Activated T-helper 9 cell treated with anti-CD3 and anti-CD28 coated beads, Interleukin-2, amount 50 U/mL, for 16 hours (primary cell): ENCODE measurements at regions not wholly inside any gene's neighbourhood (a gene's known extent, or its start where the extent isn't known, plus 50 kb on each side); places are given as distances from the start of the nearest gene placed in this dataset.

Experiments
- DNase-seq: peaks from one replicate; pipeline ENCODE4 v3.0.0-alpha.2; 2020; ENCODE audit warnings: low read depth

DNA sequence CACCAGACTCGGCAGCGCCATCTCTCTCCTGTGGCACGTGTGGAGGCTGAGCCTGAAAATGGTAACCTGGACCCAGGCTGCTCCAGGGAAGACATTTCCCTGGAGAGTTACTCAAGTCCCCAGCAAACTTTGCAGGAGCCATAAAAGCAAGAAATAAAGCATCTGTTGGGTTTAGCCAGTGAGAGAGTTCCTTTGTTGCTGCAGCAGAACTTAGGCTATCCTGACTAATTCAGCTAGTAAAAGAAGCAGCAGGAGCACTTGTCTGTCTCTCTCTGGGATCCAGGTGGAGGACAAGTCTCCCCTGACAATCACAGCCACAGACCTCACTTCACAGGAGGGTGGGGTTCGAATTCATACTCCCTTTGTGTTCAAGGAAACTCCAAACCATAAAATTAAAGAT lies 79.2 kb upstream of the DIO3 start:
- DNase-seq = no peak

DNA sequence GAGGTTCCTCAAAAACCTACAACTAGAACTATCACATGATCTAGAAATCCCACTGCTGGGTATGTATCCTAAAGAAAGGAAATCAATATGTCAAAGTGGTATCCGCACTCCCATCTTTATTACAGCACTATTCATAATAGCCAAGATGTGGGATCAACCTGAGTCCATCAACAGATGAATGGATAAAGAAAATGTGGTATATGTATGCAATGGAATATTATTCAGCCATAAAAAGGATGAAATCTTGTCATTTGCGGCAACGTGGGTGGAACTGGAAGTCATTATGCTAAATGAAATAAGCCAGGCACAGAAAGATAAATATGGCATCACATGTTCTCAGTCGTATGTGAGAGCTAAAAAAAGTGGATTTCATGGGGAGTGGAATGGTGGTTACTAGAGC lies 77.5 kb upstream of the DIO3 start:
- no peak for DNase-seq

DNA sequence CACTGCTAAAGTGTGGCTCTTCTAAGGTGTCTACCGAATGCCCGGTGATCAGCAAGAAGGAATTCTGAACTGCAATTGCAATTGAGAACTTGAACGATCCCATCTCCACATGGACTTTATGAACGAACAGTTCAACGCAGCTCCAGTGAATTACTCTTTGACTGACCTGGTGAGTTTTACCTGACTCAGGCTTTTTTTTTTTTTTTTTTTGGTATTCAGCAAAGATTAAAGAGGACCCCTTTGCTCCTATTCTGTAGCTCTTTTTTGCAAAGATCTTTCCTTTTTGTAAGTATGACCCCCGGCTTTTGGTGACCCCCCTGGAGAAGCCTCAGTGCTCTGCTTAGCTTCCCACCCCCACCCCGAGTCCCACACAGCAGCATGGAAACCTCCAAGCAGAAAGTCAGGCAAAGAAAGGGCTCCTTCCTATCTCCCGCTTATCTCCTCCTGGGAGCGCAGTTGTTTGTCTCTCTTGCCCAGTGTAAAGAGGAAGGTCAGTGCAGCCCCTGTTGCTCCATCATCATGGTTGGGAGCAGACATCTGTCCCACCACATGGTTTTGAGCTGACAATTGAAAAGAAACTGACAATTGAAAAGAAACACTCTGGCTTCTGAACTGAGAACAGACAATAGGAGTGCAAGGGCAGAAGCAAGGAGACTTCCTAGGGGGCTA lies 72.1 kb upstream of the DIO3 start:
- DNase-seq = no peak

DNA sequence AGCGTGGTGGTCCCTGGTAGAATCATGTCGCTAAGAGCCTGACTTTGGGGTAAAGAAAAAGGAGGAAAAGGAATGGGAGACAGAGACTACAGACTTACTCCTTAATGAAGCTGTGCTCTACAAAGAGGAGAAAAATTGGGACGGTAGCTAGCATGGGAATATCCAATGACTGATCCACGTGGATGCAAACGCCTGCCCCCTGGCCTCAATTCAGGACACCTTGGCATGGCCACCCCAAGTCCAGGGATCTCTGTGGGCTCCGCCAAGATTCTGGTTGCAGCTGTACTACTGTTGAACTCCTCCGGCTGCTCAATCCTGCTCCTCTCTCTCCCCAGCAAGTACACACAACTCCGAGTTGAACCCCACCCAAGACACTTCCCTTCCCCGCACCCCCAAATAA lies 70.5 kb upstream of the DIO3 start:
- DNase-seq = no peak

DNA sequence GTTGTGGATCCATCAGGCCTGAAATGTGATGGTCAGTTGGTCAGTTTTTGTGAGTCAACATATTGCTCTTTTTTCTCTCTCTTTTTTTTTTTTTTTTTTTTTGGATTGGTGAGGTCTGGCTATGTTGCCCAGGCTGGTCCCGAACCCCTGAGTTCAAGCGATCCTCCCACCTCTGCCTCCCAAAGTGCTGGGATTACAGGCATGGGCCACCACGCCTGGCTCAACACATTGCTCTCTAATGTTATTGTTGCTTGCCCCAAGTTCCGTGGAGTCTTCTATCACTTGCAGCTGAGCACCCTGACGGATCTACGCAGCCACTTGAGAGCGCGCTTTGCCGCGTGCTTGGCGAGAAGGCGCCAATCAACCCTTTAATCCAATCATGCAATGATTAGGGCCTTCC lies 69.5 kb upstream of the DIO3 start:
- no peak for DNase-seq

DNA sequence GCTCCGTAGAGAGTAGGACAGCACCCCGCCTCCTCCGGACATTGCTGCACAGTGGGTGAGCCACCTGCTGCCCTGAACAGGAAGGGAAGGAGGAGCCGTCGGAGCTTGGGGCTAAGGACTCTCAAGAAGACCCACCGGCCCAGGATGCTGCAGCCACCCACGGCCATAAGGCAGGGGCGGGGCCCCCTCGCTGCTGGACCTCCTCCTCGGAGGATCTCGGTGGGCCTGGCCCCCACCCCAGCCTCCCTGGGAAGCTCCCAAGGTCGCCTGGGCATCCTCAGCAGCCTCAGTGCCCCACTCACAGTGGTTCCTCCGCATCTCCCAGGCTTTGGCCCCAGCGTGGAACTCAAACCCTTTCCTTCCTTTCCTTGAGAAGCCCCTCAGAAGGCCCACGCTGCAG lies 68.6 kb upstream of the DIO3 start:
- no peak for DNase-seq

DNA sequence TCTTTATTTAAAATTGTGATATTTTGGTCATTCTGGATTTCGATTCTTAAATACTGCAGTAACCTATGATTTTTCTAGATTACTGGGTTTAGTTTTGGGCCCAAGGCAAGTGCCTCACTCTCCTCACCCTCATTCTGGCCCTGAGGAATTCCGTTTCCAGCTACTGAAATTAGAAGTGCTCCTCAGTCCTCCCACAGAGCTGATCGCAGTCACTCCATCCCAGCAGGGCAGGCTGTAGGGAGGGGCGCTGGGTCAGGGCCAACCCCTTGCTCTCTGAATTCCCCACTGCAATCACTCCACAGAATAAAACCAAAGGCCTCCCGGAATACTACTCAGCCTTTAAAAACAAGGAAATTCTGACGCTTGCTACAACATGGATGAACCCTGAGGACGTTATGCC lies 66.5 kb upstream of the DIO3 start:
- DNase-seq = no peak

DNA sequence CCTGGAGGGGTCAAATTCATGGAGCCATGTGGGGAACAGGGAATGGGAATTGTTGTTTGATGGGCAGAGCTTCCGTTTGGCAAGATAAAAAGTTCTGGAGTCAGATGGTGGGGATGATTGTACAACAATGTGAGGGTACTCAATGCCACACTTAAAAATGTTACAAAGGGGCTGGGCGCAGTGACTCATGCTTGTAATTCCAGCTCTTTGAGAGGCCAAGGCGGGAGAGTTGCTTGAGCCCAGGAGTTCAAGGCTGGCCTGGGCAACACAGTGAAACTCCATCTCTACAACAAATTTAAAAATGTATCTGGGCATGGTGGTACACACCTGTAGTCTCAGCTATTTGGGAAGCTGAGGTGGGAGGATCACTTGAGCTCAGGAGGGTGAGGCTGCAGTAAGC lies 66.0 kb upstream of the DIO3 start:
- DNase-seq = no peak

DNA sequence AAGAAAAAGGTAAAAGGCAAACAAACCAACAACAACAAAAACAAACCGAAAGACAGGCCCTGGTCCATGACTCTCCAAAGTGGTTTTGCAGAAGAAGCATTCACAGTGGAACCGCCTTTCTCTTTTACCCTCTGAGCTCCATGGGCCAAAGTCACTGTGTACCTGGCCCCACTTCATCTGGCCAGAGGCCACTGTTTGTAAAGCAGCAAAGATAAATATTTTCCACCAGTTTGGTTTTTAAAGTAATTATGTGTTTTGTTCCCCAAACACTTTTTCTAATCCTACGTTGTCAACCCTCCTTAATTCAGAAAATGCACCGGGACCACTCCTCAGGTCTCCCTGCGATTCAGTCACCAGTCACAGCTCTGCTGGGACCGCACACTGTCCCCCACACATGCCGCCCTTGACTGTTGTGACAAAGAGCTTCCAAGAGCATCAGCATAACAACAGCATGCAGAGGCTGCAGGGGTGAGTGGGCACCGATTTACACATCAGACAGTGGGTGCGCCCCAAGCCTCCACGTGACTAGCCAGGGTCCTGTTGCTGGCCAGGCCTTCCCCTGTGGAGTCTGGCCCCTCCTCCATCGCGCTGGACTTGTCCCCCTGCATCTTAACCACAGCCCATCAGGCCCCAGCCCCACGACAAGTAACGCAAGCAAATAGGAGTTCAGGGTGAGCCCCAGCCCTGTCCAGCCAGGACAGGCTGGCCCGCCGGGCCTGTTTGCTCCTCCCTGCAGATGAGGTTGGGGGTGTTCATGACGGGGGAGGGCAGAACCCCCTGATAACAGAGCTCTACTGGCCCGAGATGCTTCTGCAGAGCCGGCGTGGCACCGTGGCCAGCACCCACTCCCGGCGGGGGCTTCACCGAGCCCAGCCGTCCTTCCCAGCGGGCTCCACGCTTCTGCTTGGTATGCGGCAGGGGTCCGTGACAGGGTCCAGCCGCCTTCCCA lies 65.2 kb upstream of the DIO3 start:
- DNase-seq = no peak

DNA sequence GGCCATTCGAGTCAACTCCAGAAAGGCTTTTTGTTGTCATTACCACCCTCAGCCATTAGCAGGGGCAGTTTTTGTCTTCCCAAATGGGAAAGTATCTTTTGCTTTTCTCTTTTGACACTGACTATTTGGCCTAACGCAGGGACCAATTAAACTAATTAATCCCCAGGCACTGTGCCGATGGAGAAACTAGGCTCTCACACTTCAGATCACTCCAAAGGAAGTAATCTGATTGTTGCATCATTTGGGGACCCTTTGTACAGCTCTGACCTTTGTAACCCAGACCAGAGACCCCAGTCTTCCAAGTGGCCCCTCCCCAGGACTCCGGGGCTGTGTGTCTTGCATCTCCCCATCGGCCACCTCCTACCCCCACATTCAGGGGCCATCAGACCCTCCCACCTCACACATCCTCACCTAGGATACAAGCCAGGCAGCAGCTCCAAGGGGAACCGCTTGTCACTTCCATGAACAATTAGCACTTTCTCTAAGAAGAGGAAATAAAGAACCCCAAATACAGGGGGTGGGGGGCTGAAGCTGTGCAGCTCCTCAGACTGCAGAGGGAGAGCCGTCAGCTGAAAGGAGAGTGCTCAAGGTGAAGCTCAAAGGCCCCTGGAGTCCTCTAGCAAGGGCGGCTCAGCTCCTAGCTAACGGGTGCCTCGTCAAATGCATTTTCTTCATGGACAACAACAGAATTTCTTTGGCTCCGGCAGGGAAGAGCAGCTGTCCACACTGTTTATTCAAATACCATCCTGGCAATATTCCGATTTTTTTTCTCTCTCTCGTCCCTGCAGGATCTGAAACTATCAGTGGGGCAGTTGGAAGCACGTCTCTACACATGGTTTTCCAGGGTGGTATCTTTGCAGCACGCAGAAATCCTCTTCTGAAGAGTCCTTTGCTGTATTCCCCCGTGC lies 64.3 kb upstream of the DIO3 start:
- no peak for DNase-seq

DNA sequence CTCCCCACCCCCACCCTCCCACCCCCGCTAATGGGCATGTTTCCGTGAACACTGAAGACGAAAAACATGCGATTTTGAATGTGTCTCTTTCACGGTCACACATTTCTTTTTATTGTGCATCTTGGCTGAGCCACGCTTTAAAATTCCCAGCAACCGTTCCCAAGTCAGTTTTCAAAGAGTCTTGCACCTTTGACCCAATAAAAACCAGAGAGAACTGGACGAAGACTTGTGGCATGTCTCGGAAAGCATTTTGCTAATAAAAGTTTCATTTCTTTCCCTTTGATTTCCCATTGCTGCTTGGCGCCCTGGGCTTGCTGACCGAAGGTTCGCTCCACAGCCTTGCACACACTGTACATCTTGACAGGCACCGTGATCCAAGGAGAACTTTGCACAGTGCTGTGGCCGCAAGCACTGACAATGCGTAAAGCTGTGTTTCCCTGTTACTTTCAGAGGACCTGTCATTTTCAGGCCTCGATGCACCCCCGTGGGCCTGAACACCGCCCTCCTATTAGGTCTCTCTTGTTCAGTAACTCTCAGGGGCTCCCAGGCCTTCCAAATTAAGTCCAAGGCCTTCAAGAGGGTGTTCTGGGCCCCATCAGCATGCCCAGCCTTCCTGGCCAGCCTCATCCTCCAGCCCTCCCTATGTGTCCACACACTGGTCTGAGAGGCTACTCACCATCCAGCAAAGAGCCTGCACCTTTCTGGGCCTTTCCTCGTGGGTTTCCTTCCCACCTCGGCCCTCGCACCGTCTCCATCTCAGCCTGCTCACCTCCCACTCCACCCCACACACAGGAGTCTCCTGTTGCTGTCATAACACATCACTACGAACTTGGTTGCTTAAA lies 63.4 kb upstream of the DIO3 start:
- no peak for DNase-seq

DNA sequence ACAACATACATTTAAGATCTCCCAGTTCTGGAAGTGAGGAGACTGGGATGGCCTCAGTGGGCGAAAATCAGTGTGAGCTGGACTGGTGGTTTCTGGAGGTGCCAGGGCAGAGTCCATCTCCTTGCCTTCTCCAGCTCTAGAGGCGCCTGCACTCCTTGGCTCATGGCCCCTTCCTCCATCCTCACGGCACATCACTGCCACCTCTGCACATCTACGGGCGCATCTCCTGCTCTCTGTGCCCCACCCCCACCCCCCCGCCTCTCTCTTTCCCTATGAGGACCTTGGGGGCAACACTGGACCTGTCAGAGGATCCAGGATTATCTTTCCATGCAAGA lies 62.8 kb upstream of the DIO3 start:
- no peak for DNase-seq

DNA sequence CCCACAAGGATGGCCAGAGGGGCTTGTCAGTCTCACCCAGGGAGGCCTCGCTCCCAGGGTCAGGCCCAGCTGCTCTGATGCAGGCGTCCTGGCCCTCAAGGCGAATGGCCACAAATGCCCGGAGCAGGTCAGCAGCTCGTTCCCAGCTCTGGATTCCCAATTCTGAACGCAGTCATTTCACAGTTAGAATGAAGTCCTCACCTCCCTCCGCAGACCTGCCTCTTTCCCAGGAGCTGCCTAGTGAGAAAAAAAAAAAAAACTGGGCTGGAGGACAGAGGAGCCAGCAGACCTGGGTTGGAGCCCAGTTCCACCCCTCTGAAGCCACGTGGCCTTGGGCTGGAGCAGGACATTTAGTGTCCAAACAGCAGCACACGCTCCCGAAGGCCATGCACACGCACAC lies 62.2 kb upstream of the DIO3 start:
- DNase-seq = no peak

DNA sequence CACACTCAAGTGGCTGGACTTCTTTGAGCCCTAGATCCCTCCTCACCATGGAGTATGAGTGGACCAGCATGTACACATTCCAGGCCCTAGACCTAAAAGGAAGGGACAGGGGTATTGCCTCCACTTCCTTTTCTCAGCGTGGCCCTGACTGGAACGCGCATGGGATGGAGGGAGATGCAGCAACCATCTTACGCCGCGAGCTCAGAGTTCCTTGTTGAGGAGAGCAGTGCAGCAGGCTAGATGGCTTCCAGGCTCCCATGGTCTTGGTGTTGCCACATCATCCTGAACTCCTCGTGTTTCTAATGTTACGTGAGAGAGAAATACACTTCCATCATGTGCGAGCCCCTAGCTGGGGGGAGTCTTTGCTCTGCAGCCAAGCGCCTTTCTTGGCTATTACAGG lies 61.8 kb upstream of the DIO3 start:
- no peak for DNase-seq

DNA sequence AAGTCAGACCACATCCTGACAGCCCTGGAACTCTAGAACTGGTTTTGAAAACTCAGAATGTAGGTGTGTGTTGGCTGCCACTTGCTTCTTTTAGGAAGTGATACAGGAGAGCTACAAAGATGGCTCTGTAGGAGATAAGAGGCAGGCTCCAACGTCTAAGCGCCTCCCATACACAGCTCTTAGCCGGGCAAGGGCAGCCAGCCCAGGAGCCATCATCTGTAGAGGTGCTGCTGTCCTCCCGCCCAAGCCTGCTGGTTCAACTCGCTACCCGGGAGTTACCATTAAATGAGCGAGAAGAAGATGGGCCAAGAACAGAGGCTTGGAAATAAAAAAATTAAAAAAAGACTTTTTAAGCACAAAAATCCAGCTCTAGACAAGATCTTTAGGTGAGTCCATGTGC lies 61.2 kb upstream of the DIO3 start:
- DNase-seq = no peak

DNA sequence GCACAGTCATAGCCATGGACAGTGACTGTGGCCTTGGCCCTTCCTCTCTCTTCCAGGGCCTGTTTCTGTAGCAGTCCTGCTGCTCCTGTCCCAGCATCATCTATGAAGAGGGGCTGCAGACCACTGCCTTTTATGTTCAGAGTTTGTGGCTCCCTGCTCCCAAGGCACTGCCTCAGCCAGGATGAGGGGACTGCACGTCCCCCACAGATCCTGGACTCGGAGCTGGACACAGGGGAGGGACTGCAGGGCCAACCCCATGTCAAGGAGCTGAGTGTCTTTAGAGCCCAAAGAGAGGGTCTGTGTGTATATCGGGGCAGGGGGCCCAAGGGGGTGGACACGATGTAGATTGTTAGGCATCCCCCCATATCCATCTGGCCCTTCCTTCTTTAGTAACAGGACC lies 60.6 kb upstream of the DIO3 start:
- no peak for DNase-seq

DNA sequence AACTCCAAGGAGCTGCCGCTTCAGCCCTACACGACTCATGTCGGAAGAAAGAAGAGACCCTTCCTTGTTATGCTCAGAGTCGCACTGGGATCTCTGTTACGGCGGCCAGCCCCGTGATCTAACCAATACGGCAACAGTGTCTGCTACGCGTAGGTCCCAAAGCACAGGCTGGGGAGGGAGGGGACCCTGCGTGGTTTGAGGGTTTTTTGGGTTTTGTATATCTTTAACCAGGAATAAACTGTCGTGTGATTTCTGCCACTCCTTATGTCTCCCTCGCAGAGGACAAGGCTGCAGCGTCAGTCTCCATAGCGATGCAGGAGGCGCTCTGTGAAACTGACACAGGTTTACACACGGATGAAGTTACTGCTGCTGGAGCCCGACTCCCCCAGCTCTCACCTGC lies 60.0 kb upstream of the DIO3 start:
- DNase-seq = no peak

DNA sequence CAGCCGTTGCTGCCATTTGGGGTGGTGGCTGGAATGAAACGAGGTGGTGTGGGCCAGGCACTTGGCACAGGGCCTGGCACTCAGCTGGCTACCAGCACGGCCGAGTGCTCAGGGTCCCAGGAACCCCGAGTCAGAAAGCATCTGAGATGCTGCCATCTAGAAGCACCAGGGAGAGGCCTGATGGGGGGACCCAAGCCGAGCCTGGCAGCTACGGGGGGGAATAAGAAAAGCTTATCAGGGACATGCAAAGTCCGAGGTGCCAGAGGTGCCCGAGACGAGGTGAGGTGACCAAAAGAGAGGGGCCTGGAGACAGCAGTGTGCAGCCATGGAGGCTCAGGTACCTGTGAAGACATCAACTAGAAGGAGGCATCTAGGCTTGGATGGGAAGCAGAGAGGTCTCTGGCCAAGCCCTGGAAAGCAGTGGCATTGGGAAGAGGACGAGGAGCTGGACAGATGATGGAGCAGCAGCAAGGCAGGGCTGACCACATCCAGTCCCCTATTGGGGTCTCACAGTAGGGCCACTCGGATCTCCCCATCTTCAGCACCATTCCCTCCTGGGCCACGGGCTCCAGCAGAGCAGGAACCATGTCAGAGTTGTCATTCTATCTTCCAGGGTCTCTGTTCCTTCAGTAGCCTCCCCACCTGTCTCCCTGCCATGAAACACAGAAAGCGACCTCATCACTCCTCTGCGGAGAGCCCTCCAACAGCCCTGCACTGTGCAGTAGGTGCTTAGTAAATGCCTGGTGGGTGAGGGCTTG lies 59.3 kb upstream of the DIO3 start:
- DNase-seq = no peak

DNA sequence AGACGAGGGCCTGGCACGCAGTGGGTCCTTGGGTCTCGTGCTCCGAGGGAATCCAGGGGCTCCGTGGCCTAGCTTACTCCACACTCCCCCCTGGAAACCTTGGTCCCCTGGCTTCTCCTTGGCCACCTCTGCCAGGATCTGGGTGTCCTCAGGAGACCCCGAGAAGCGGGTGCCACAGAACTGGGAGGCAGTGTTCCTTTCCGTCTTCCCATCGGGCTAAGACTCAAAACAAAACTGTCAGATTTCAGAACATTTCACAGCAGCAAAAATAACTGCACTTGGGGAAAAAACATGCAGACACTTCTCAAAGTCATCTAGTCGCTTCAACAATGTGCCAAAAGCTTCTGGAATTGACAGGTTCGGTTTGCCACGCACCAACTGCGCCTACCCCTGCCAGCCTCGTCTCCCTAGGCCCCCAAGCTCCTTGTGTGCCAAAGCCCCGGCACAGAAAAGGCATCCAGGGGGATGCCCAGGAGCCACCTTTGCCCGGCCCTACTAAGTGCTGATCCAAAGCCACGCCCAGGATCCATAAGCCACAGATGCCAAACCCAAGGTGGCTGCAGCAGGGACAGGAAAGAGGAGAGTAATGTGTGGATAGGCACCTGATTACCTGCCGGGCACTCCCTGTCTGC lies 58.4 kb upstream of the DIO3 start:
- no peak for DNase-seq

DNA sequence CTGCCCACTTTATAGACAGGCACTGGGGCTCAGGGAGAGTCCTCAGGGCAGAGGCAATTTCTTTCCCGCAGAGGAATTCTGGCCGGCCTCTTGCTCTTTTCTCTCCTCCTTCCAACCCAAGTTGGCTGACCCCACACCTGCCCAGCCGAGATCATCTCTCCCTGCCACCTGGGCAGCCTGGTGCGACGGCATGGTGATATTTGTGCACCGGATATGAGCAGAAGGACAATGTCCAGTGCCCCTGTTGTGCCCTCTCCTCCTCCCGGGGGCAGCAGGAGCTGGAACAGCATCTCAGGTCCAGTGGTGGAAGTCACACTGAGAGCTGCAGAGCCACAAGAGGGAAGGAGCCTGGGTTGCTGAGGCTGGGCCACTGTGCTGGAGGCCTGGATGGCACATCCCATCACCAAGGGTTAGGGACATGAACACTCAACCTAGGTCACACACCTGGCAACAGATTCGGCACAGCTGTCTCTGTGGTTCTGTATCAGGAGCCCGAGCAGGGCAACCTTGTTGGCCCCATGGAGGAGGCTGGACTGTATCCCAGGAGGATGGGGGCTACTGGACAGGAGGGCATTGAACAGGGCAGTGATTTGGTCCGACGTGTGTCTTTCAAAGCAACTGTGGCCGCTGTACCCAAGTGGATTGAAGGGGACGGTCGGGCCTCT lies 57.7 kb upstream of the DIO3 start:
- no peak for DNase-seq
